GM12891 (cell line): ENCODE measurements at regions not wholly inside any gene's neighbourhood (a gene's known extent, or its start where the extent isn't known, plus 50 kb on each side); places are given as distances from the start of the nearest gene placed in this dataset.

Source experiments
- POLR2A ChIP-seq: IDR thresholded peaks from 2 replicates; pipeline ENCODE4 v1.6.1; 2011; ENCODE audit warnings: low read depth, low read length, control low read depth
- POLR2AphosphoS5 ChIP-seq: IDR thresholded peaks from 2 replicates; pipeline ENCODE4 v1.6.1; 2011; ENCODE audit warnings: low read depth, low read length, control low read depth
- TAF1 ChIP-seq: IDR thresholded peaks from 2 replicates; pipeline ENCODE4 v1.6.1; 2011; ENCODE audit warnings: low read depth, low read length, control low read depth

- TF ChIP-seq POLR2AphosphoS5 (no peak), POLR2A (no peak), TAF1 (no peak)
These were observed 128.8 kb downstream of the PPP1R3A start for GRCh38 chr7:113790025-113790424.
